Hippocampal formation (tissue), 2 donors: ENCODE measurements at regions not wholly inside any gene's neighbourhood (a gene's known extent, or its start where the extent isn't known, plus 50 kb on each side); places are given as distances from the start of the nearest gene placed in this dataset.

Experiments
- DNase-seq, 2 donors: peaks; one replicate each; lab custom pipeline; 2025; lab: John Stamatoyannopoulos, UW

DNA sequence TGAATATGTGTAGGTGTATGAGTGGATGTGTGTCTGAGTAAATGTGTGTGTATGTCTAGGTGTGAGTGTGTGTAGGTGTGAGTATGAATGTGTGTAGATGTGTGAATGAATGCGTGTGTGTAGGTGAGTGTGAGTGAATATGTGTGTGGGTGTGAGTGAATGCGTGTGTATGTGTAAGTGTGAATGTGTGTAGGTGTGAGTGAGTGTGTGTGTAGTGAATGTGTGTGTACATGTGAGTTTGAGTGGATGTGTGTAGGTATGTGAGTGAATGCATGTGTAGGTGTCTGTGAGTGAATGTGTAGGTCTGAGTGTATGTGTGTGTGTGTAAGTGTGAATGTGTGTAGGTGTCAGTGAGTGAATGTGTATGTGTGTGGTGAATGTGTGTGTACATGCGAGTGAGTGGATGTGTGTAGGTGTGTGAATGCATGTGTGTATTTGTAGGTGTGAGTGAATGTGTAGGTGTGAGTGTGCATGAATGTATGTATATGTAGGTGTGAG, 201.0 kb upstream of the ZNF536 start:
- no peak for DNase-seq

- DNase-seq: no peak
Observed at GRCh38 chr19:30171795-30172612, 200.2 kb upstream of the ZNF536 start.

- DNase-seq: no peak
Observed at GRCh38 chr19:30172613-30173242, 199.5 kb upstream of the ZNF536 start.

DNA sequence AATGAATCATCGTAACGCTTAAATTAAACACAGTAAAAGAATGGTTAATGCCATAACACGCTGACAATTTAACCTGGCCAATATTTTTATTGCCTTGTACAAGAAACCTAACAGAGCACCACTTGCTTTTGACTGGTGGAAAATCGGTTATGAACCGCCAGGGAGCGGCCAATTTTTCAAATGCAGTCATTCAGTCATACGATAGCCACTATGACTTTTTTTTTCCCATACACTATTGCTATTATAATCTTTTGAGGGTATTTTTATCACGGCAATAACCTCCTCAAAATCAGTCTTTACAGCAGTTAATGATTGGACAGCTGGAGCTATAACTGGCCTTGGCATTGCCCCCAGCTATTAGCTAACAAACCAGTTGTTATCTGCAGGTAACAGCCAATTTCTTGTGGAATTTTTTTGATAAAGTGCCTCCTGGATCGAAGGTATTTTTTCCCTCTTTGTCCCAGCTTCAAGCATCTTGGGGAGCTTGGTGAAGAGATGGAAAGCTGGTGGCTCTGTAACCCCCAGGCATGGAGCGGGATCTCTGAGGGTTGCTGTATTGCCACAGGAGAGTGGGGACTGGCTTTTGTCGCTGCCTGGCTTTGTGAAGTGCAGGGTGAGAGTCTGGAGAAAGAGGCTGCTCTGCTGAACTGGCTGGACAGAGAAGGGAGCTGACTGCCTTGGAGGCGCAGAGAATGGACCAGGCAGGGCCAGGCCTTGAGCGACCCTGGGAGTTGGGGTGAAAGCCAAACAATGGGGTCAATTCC, 198.4 kb upstream of the ZNF536 start:
- DNase-seq: no peak

- no peak for DNase-seq
Observed at GRCh38 chr19:30174357-30174645, 197.9 kb upstream of the ZNF536 start.

GRCh38 chr19:30174791-30175190, 197.4 kb upstream of the ZNF536 start:
- DNase-seq: no peak

DNA sequence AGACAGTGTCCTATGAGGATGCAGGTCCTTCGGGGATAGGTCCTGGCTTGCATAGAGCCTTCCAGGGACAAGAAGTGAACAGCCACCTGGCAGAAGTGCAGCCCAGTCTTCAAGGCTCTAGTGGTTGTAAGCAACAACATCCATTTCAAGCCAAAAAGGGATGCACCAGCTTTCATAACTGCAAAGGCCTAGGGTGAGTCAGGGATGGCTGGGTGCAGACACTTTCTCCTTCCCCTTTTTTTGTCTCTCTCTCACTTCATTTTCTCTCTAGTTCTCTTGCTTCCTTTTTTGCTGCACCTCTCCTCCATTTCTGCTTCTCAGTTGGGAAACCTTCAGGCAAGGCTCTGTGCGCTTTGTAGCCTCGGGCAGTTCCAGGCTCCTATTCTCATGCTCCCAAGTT, 196.2 kb upstream of the ZNF536 start:
- DNase-seq: no peak

GRCh38 chr19:30178721-30179402, 193.3 kb upstream of the ZNF536 start:
- no peak for DNase-seq

DNA sequence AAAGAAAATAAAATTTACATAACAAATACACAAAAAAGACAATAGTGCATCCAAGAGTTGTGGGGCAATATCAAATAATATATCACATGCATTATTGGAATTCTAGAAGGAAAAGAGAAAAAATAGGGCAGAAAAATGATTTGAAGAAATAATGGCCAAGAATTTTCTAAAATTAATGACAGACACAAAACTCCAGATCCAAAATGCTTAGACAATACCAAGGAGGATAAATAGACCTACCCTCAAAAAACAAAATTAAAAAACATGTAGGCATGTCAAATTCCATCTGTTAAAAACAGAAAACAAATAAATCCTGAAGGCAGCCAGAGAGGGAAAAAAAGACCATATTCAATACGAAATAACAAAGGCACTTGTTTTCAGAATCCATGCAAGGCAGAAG, 191.5 kb upstream of the ZNF536 start:
- no peak for DNase-seq

DNA sequence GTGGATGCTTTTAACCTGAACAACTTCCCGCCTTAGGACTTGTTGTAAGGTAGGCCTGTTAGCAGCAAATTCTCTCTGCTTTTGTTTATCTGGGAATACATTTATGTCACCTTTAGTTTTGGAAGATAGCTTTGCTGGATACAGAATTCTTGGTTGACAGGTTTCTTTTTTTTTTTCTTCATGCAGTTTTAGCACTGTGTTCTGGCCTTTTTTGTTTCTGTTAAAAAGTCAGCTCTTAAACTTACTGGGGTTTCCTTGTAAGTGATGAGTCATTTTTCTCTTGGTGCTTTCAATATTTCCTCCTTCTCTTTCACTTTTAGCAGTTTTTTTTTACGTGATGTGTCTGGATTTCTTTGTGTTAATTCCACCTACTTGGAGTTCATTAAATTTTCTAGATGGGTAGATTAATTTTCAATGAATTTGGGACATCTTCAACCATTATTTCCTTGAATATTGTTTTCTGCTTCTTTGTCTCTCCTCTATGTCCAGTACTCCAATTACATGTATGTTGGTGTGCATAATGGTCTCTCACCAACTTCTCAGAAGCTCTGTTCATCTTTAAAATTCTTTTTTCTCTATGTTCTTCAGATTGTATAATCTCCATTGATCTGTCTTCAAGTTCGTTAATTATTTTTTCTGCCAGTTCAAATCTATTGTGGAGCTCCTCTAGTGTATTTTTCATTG, 188.2 kb upstream of the ZNF536 start:
- no peak for DNase-seq

DNA sequence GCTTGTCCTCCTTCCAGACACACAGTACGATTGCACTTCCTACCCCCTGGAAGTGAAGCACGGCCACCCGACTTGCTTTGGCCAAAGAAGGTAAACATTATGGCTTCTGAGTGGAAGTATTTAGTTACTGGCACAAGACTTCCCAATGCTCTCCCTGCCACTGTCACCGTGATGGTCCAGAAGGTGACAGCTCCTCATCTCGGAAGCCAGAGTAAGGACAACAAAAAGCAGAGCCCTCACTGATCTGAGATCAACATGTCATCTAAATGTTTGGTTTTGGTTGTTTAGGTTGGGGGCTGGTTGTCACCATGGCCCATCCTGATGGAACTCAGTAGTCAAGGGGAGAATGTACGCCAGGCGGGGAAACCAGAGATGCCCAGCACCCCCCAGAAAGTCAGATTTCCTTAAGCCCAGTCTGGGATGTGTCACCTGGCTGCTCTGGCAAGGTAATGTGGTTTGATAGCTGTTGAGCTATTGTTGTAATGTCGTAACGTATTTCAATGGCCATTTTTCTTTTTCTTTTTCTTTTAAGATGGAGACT, 170.1 kb upstream of the ZNF536 start:
- no peak for DNase-seq

DNA sequence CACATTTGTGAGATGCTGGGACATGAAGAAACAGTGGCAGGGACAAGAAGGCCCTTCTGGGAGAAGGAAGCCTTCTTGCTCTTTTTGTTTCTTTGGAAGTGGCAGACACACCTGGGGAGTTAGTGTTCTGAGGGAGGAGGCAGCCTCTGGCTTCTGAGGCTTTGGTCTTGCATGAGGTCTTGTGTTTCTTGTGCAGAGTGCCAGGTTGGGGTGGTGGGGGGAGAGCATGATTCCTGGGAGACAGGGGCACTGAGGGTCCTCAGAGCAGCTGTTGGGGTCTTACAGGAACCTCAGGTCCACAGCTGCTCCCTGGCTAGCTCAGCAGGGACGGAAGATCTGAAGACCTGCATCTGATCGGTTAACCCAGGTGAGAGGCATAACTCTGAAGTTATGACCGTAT, 167.5 kb upstream of the ZNF536 start:
- no peak for DNase-seq

- no peak for DNase-seq
Observed at GRCh38 chr19:30206187-30206586, 166.0 kb upstream of the ZNF536 start.

GRCh38 chr19:30207357-30207756, 164.8 kb upstream of the ZNF536 start:
- no peak for DNase-seq

- no peak for DNase-seq
Observed at GRCh38 chr19:30208436-30209060, 163.6 kb upstream of the ZNF536 start.

DNA sequence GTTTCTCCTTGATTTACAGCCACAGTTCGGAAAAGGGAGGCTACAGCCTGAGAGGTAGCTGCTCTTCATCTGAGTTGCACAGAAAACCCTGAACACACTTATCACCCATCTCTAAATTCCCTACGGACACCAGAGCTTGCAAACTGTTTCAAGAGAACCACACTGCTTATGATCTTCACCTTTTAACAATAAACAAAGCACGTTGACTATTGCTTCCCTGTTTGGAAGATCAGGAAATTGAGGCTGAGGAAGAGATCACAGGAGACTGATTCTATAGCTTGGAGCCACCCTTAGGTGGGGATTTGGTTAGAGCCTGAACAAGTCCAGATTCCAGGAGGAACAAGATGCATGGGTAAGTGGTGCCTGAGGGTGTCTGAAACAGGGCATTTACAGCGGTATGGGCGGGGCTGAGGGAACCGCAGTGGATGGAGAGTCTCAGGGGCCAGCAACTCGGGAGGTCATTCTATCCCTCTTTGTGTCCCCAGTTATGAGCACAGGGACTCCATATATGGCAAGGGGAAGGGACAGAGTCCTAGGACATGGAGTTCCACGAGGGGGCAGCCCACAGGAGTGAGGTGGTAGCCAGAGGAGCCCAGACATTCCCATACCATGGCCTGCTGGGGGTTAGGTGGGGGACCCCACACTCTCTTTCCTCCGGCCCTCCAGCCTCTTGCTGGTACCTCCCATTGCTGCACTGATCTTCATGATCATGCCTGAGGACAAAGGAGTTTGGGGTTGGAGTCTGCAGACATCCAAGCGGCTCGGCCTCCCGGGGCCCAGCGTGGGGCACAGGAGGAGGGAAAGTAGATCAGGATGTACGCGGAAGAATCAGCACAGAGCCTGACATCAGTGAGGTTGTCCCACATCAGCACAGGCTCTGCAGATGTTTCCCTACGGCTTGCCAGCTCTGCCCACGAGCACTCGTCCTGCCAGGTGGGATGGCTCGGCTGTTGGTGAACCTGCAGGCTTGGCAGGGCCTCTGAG, 162.3 kb upstream of the ZNF536 start:
- no peak for DNase-seq

DNA sequence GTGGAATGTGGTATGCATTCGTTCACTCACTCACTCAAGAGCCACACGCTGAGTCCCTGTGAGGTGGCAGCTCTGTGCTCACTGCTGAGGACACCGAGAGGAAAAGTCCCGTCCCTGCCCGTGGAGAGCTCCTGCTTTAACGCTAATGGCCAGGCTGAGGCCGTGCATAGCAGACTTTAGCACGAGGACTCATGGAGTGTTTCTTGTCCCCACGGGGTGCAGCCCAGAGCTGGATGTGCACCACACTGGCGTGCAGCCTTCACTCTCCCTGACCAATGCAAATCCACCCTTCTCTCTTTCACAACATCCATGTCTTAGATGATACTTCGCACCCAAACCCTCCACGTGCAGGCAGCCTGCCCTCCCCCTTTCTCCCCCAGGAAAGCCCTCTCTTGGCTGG, 159.6 kb upstream of the ZNF536 start:
- DNase-seq: no peak

- DNase-seq: no peak
Observed at GRCh38 chr19:30214651-30215051, 157.5 kb upstream of the ZNF536 start.

GRCh38 chr19:30215248-30215647, 156.9 kb upstream of the ZNF536 start:
- DNase-seq: no peak

GRCh38 chr19:30216453-30216852, 155.7 kb upstream of the ZNF536 start:
- no peak for DNase-seq
